OCI-LY7 (cell line): ENCODE measurements at regions not wholly inside any gene's neighbourhood (a gene's known extent, or its start where the extent isn't known, plus 50 kb on each side); places are given as distances from the start of the nearest gene placed in this dataset.

Source experiments
- EZH2phosphoT487 ChIP-seq: fragments of 200-600 bp; sonication (generic); IDR thresholded peaks from 2 replicates; pipeline ENCODE4 v1.6.1; 2018; ENCODE audit warnings: low read depth, borderline replicate concordance, mild to moderate bottlenecking, mixed run types, antibody characterized with exemption, low read length, moderate library complexity, mixed read lengths
- TF ChIP-seq, protein P1 (sequence below): fragments of 200-600 bp; sonication (generic); conservative IDR thresholded peaks from 2 replicates; pipeline ENCODE4 v1.5.1; 2014; ENCODE audit warnings: mild to moderate bottlenecking, antibody characterized with exemption, low read length, moderate library complexity, mixed read lengths

DNA sequence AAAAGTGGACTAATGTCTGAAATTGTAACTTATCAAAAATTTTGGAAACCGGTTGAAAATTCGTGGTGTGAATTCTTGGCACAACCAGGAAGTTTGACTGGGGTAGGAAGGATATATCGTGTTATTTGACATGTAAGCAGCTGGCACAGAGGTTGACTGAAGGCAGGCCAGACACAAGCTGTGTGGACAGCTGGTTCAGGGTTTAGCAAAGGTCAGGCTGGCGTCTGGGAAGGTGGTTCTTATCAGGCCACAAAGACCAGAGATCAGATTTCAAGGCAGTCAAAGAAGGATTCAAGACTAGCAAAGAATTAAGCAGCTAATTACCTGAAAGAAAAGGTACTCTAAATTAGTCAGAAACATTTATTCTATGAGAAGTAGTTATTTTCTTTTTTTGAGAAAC lies 450.2 kb upstream of the MDGA2 start:
- TF ChIP-seq, protein P1, sequence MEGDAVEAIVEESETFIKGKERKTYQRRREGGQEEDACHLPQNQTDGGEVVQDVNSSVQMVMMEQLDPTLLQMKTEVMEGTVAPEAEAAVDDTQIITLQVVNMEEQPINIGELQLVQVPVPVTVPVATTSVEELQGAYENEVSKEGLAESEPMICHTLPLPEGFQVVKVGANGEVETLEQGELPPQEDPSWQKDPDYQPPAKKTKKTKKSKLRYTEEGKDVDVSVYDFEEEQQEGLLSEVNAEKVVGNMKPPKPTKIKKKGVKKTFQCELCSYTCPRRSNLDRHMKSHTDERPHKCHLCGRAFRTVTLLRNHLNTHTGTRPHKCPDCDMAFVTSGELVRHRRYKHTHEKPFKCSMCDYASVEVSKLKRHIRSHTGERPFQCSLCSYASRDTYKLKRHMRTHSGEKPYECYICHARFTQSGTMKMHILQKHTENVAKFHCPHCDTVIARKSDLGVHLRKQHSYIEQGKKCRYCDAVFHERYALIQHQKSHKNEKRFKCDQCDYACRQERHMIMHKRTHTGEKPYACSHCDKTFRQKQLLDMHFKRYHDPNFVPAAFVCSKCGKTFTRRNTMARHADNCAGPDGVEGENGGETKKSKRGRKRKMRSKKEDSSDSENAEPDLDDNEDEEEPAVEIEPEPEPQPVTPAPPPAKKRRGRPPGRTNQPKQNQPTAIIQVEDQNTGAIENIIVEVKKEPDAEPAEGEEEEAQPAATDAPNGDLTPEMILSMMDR: no peak
- no peak for TF ChIP-seq EZH2phosphoT487
